Prostate gland (tissue), 2 donors: ENCODE measurements at regions not wholly inside any gene's neighbourhood (a gene's known extent, or its start where the extent isn't known, plus 50 kb on each side); places are given as distances from the start of the nearest gene placed in this dataset.

Experiments
- POLR2A ChIP-seq: fragments of 450-650 bp; IDR thresholded peaks from one replicate; pipeline ENCODE4 v1.6.1; 2016; ENCODE audit warnings: antibody characterized with exemption, mild to moderate bottlenecking
- POLR2AphosphoS5 ChIP-seq: sonication (generic); formaldehyde crosslinking; IDR thresholded peaks from one replicate; pipeline ENCODE4 v1.6.1; 2017; ENCODE audit warnings: antibody characterized with exemption
- TF ChIP-seq, protein P1 (sequence below), 4 experiments: fragments of 200-600 bp in 2 of 4; fragments of 450-650 bp in 2 of 4; sonication (generic) in 2 of 4; IDR thresholded peaks; 1 replicate in 3 of 4; 2 replicates in 1 of 4; pipeline ENCODE4 v1.5.1; 2016 to 2019; ENCODE audit warnings: antibody characterized with exemption in 4 of 4, mild to moderate bottlenecking in 2 of 4, moderate library complexity in 2 of 4

DNA sequence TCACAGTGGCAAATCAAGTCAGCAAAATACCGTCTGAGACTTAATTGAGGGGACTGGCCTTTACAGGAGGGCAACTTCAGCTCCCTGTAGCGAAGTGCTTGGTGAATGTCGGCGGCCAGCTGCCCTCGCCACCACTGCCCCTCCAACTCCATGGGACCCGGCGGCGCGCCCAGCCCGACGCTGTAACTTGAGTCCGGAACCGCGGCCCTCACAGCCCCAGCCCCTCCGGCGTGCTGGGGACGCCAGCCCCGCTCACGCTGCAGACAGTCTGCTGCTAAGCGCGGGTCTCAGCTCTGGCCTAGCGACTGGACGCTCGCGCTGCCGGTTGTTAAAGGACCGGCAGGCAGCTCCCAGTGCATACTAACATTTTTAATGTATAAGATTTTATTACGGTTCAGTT is 113.4 kb upstream of the NUPR2 start:
- TF ChIP-seq POLR2A (no peak), POLR2AphosphoS5 (no peak)
- TF ChIP-seq, protein P1, sequence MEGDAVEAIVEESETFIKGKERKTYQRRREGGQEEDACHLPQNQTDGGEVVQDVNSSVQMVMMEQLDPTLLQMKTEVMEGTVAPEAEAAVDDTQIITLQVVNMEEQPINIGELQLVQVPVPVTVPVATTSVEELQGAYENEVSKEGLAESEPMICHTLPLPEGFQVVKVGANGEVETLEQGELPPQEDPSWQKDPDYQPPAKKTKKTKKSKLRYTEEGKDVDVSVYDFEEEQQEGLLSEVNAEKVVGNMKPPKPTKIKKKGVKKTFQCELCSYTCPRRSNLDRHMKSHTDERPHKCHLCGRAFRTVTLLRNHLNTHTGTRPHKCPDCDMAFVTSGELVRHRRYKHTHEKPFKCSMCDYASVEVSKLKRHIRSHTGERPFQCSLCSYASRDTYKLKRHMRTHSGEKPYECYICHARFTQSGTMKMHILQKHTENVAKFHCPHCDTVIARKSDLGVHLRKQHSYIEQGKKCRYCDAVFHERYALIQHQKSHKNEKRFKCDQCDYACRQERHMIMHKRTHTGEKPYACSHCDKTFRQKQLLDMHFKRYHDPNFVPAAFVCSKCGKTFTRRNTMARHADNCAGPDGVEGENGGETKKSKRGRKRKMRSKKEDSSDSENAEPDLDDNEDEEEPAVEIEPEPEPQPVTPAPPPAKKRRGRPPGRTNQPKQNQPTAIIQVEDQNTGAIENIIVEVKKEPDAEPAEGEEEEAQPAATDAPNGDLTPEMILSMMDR (IDR thresholded peaks at IDR 0.05), result no peak
